ENCODE measurements at regions not wholly inside any gene's neighbourhood (a gene's known extent, or its start where the extent isn't known, plus 50 kb on each side); places are given as distances from the start of the nearest gene placed in this dataset.

GRCh38 chr13:71067165-71067815, 799.7 kb downstream of the DACH1 start:
- POLR2A ChIA-PET, result no interaction called here
- CTCF ChIA-PET, result interaction anchor here (2.4 kb wide), 1 partner anchor 10 kb away, joined by 5 read pairs; no protein-coding TSS in a partner anchor
- no peak for TF ChIP-seq CTCF (IDR thresholded peaks at IDR 0.05; ENCODE audit: control extremely low read depth, extremely low read depth, low read depth, missing control alignments)
- DNase-seq (ENCODE audit: extremely low spot score), result no peak

- ChIA-PET POLR2A (no interaction called here), CTCF (no interaction called here)
- no peak for DNase-seq (ENCODE audit: extremely low spot score)
- no peak for TF ChIP-seq CTCF (IDR thresholded peaks at IDR 0.05; ENCODE audit: control extremely low read depth, extremely low read depth, low read depth, missing control alignments)
Observed at GRCh38 chr13:71056581-71056980, 810.4 kb downstream of the DACH1 start.

GRCh38 chr13:71055644-71056043, 811.4 kb downstream of the DACH1 start:
- no peak for TF ChIP-seq CTCF (IDR thresholded peaks at IDR 0.05; ENCODE audit: control extremely low read depth, extremely low read depth, low read depth, missing control alignments)
- DNase-seq (ENCODE audit: extremely low spot score), result no peak
- ChIA-PET POLR2A (no interaction called here), CTCF (no interaction called here)

- ChIA-PET CTCF (no interaction called here), POLR2A (no interaction called here)
- no peak for DNase-seq (ENCODE audit: extremely low spot score)
- no peak for TF ChIP-seq CTCF (IDR thresholded peaks at IDR 0.05; ENCODE audit: control extremely low read depth, extremely low read depth, low read depth, missing control alignments)
Observed at GRCh38 chr13:71055047-71055446, 812.0 kb downstream of the DACH1 start.

- CTCF ChIA-PET, result no interaction called here
- DNase-seq (ENCODE audit: extremely low spot score), result no peak
- POLR2A ChIA-PET, result no interaction called here
- no peak for TF ChIP-seq CTCF (IDR thresholded peaks at IDR 0.05; ENCODE audit: control extremely low read depth, extremely low read depth, low read depth, missing control alignments)
Observed at GRCh38 chr13:71054358-71054757, 812.6 kb downstream of the DACH1 start.

- DNase-seq (ENCODE audit: extremely low spot score), result no peak
- POLR2A ChIA-PET, result no interaction called here
Observed at GRCh38 chr13:71051573-71051972, 815.4 kb downstream of the DACH1 start.

More at GRCh38 chr13:71051573-71051972, 815.4 kb downstream of the DACH1 start:
- CTCF ChIA-PET, result interaction anchor here (1.3 to 1.4 kb wide), 2 partner anchors 9 to 18 kb away, joined by 3 read pairs; no protein-coding TSS in a partner anchor
- no peak for TF ChIP-seq CTCF (IDR thresholded peaks at IDR 0.05; ENCODE audit: control extremely low read depth, extremely low read depth, low read depth, missing control alignments)

All from GM10248 (cell line).